ENCODE measurements at regions not wholly inside any gene's neighbourhood (a gene's known extent, or its start where the extent isn't known, plus 50 kb on each side); places are given as distances from the start of the nearest gene placed in this dataset.
"Not testable (repeated sequence)": the region's sequence is repeated elsewhere in the genome, so short reads cannot be mapped to it uniquely, and the experiment has no call there.

DNA sequence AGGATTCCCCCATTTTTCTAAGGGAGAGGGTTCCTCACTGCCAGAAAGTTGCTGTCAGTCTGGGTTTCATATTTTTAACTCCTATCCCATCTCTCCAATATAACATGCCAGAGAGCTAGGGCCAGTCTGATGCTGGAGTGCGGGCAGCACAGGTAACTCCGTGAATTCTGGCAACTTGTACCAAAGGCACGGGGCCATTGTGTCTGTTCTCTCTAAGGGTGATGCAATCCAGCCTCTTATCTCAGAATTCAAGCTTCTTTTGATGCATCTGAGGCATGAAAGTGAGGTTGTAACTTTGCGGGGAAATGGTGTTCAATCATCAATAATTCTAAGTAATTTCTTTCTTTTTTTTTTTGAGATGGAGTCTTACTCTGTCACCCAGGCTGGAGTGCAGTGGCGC, 1074.4 kb downstream of the TYW1 start:
- H2AFZ ChIP-seq (ENCODE audit: low read depth), result no peak overlapping the region

DNA sequence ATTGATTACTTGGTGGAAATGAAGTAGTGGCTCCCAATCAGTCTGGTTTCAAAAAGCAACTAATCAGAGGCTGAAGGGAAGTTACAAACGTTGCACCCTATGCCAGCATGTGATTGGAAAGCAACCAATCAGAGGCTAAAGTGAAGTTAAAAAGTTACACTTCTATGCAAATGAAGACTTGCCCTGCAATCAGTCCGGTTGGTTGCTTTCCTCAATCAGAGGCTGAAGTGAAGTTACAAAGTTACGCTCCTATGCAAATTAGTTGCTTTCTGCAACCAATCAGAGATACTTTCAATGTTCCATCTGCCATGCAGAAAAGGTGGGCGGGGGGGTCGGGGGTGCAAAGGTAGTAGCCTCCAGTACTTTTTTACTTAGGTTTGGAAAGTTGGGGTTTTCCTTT, 1077.1 kb downstream of the TYW1 start:
- TF ChIP-seq, protein P1, sequence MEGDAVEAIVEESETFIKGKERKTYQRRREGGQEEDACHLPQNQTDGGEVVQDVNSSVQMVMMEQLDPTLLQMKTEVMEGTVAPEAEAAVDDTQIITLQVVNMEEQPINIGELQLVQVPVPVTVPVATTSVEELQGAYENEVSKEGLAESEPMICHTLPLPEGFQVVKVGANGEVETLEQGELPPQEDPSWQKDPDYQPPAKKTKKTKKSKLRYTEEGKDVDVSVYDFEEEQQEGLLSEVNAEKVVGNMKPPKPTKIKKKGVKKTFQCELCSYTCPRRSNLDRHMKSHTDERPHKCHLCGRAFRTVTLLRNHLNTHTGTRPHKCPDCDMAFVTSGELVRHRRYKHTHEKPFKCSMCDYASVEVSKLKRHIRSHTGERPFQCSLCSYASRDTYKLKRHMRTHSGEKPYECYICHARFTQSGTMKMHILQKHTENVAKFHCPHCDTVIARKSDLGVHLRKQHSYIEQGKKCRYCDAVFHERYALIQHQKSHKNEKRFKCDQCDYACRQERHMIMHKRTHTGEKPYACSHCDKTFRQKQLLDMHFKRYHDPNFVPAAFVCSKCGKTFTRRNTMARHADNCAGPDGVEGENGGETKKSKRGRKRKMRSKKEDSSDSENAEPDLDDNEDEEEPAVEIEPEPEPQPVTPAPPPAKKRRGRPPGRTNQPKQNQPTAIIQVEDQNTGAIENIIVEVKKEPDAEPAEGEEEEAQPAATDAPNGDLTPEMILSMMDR (conservative IDR thresholded peaks at IDR 0.05; ENCODE audit: low read depth, low read length), result no peak
- Histone ChIP-seq H3K9ac (no peak overlapping the region), H3K4me2 (no peak overlapping the region), H3K27ac (no peak overlapping the region), H4K20me1 (ENCODE audit: insufficient read depth) (no peaks in the 10 kb centered on the region), H2AFZ (ENCODE audit: low read depth) (no peak overlapping the region), H3K79me2 (ENCODE audit: insufficient read depth, low read depth) (no peaks in the 10 kb centered on the region), H3K4me1 (ENCODE audit: low read depth, poor library complexity, severe bottlenecking) (no peaks in the 10 kb centered on the region), H3K27me3 (ENCODE audit: insufficient read depth, low read depth) (no peaks in the 10 kb centered on the region), H3K36me3 (ENCODE audit: insufficient read depth) (no peaks in the 10 kb centered on the region), H3K4me3 (IDR thresholded peaks at IDR 0.05; ENCODE audit: insufficient read depth, low read depth, low read length) (no peak overlapping the region)

More for the DNA sequence above, 1074.4 kb downstream of the TYW1 start:
- H3K4me2 ChIP-seq, result no peak overlapping the region
- TF ChIP-seq, protein P1 (conservative IDR thresholded peaks at IDR 0.05; ENCODE audit: low read depth, low read length), result no peak
- no peaks in the 10 kb centered on the region for H3K4me1 ChIP-seq (ENCODE audit: low read depth, poor library complexity, severe bottlenecking)
- H3K4me3 ChIP-seq (IDR thresholded peaks at IDR 0.05; ENCODE audit: insufficient read depth, low read depth, low read length), result no peak overlapping the region
- no peaks in the 10 kb centered on the region for H4K20me1 ChIP-seq (ENCODE audit: insufficient read depth)
- no peak overlapping the region for H3K9ac ChIP-seq
- no peaks in the 10 kb centered on the region for H3K36me3 ChIP-seq (ENCODE audit: insufficient read depth)
- no peak overlapping the region for H3K27ac ChIP-seq
- no peaks in the 10 kb centered on the region for H3K79me2 ChIP-seq (ENCODE audit: insufficient read depth, low read depth)
- H3K27me3 ChIP-seq (ENCODE audit: insufficient read depth, low read depth), result no peaks in the 10 kb centered on the region

DNA sequence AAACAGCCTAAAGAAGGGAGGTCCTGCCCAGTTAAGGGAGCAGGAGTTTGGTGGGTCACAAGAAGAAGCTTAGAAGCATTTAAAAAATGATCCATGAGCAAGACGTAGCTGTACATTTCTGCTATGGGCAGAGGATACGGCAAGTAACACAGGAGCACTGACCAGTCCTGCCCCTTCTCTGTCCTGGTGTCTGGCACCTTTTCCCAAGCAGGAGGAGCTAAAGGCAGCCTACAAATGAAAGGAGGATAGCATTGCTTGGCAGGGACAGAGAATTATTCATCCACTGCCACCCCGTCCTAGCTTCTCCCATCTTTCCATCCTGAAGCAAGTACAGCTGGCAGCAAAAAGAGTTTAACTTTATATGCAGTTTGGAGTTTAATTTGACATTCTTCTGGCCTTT, 1077.6 kb downstream of the TYW1 start:
- Histone ChIP-seq H3K4me2 (no peak overlapping the region), H3K9ac (no peak overlapping the region), H3K4me3 (IDR thresholded peaks at IDR 0.05; ENCODE audit: insufficient read depth, low read depth, low read length) (no peak overlapping the region), H3K27ac (no peak overlapping the region), H4K20me1 (ENCODE audit: insufficient read depth) (no peaks in the 10 kb centered on the region), H3K4me1 (ENCODE audit: low read depth, poor library complexity, severe bottlenecking) (no peaks in the 10 kb centered on the region), H3K79me2 (ENCODE audit: insufficient read depth, low read depth) (no peaks in the 10 kb centered on the region), H3K27me3 (ENCODE audit: insufficient read depth, low read depth) (no peaks in the 10 kb centered on the region), H3K36me3 (ENCODE audit: insufficient read depth) (no peaks in the 10 kb centered on the region), H2AFZ (ENCODE audit: low read depth) (no peak overlapping the region)
- TF ChIP-seq, protein P1 (conservative IDR thresholded peaks at IDR 0.05; ENCODE audit: low read depth, low read length), result no peak

GRCh38 chr7:68078157-68078710, 1081.6 kb downstream of the TYW1 start:
- TF ChIP-seq, protein P1 (conservative IDR thresholded peaks at IDR 0.05; ENCODE audit: low read depth, low read length), result no peak
- no peak overlapping the region for H3K4me3 ChIP-seq (IDR thresholded peaks at IDR 0.05; ENCODE audit: insufficient read depth, low read depth, low read length)

DNA sequence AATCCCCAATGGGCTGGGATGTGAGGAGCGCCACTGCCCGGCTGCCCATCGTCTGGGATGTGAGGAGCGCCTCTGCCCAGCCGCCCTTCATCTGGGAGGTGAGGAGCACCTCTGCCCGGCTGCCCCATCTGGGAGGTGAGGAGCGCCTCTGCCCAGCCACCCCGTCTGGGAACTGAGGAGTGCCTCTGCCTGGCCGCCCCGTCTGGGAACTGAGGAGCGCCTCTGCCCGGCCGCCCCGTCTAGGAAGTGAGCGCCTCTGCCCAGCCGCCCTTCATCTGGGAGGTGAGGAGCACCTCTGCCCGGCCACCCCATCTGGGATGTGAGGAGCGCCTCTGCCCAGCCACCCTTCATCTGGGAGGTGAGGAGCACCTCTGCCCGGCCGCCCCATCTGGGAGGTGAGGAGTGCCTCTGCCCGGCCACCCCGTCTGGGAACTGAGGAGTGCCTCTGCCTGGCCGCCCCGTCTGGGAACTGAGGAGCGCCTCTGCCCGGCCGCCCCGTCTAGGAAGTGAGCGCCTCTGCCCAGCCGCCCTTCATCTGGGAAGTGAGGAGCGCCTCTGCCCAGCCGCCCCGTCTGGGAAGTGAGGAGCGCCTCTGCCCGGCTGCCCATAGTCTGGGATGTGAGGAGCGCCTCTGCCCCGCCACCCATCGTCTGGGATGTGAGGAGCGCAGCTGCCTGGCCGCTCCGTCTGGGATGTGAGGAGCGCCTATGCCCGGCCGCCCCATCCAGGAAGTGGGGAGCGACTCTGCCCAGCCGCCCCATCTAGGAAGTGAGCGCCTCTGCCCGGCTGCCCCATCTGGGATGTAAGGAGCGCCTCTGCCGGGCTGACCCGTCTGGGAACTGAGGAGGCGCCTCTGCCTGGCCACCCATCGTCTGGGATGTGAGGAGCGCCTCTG, 1085.7 kb downstream of the TYW1 start:
- H2AFZ ChIP-seq (ENCODE audit: low read depth); H3K4me2 ChIP-seq; H4K20me1 ChIP-seq (ENCODE audit: insufficient read depth); H3K9ac ChIP-seq; H3K4me1 ChIP-seq (ENCODE audit: low read depth, poor library complexity, severe bottlenecking); H3K36me3 ChIP-seq (ENCODE audit: insufficient read depth); H3K27ac ChIP-seq; H3K79me2 ChIP-seq (ENCODE audit: insufficient read depth, low read depth); H3K4me3 ChIP-seq (IDR thresholded peaks at IDR 0.05; ENCODE audit: insufficient read depth, low read depth, low read length); H3K27me3 ChIP-seq (ENCODE audit: insufficient read depth, low read depth): not testable (repeated sequence)

More at GRCh38 chr7:68078157-68078710, 1081.6 kb downstream of the TYW1 start:
- Histone ChIP-seq H3K4me2 (no peak overlapping the region), H2AFZ (ENCODE audit: low read depth) (no peak overlapping the region), H3K27me3 (ENCODE audit: insufficient read depth, low read depth) (no peaks in the 10 kb centered on the region), H3K27ac (no peak overlapping the region), H4K20me1 (ENCODE audit: insufficient read depth) (no peaks in the 10 kb centered on the region), H3K4me1 (ENCODE audit: low read depth, poor library complexity, severe bottlenecking) (no peaks in the 10 kb centered on the region), H3K79me2 (ENCODE audit: insufficient read depth, low read depth) (no peaks in the 10 kb centered on the region), H3K36me3 (ENCODE audit: insufficient read depth) (no peaks in the 10 kb centered on the region), H3K9ac (no peak overlapping the region)

DNA sequence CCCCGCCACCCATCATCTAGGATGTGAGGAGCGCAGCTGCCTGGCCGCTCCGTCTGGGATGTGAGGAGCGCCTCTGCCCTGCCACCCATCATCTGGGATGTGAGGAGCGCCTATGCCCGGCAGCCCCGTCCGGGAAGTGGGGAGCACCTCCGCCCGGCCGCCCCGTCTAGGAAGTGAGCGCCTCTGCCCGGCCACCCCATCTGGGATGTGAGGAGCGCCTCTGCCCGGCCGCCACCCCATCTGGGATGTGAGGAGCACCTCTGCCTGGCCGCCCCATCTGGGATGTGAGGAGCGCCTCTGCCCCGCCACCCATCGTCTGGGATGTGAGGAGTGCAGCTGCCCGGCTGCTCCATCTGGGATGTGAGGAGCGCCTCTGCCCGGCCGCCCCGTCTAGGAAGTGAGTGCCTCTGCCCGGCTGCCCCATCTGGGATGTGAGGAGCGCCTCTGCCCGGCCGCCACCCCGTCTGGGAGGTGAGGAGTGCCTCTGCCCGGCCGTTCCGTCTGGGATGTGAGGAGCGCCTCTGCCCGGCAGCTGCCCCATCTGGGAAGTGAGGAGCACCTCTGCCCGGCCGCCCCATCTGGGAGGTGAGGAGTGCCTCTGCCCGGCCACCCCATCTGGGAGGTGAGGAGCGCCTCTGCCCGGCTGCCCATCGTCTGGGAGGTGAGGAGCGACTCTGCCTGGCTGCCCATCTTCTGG, 1086.5 kb downstream of the TYW1 start:
- not testable (repeated sequence) for H4K20me1 ChIP-seq (ENCODE audit: insufficient read depth); H3K27me3 ChIP-seq (ENCODE audit: insufficient read depth, low read depth)

More for the DNA sequence above, 1086.5 kb downstream of the TYW1 start:
- not testable (repeated sequence) for H3K4me1 ChIP-seq (ENCODE audit: low read depth, poor library complexity, severe bottlenecking); H3K4me2 ChIP-seq; H3K79me2 ChIP-seq (ENCODE audit: insufficient read depth, low read depth); H3K36me3 ChIP-seq (ENCODE audit: insufficient read depth); H3K4me3 ChIP-seq (IDR thresholded peaks at IDR 0.05; ENCODE audit: insufficient read depth, low read depth, low read length); H3K27ac ChIP-seq; H3K9ac ChIP-seq; H2AFZ ChIP-seq (ENCODE audit: low read depth)
